ENCODE measurements at regions not wholly inside any gene's neighbourhood (a gene's known extent, or its start where the extent isn't known, plus 50 kb on each side); places are given as distances from the start of the nearest gene placed in this dataset.

DNA sequence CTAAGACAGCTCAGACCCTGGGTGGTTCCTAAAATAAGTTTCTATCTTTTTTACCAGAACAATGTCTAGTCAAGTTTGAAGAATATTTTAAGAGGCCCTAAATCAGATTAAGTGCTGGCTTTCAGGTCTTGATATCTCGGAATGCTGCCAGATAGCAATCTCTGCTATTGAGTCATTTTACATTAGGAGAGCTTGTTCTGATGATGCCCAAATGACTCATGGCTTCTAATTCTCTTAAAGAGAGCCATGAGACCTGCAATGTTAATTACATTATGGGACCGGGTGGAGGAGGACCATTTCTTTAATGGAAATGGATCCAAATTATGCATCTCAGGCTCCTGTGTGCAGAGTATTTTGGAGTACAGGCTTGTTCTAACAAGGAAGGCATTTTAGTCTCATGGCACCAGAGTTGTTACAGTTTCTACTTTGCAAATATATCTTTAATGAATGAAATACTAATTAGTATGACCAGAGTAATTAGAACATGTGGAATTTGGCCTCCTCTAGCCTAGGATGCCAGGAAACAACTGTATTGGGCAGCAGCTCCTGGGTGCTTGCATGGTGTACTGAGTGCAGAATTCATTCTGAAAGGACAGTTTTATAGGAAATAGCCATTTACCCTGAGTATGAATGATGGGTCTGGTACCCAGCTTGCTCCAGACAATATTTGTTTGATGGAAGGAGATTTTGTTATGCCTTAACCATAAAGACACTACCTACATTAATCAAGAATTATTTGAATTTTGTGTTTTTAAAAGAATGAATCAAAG, 94.0 kb upstream of the SULT1C3 start:
- no peak for DNase-seq

DNA sequence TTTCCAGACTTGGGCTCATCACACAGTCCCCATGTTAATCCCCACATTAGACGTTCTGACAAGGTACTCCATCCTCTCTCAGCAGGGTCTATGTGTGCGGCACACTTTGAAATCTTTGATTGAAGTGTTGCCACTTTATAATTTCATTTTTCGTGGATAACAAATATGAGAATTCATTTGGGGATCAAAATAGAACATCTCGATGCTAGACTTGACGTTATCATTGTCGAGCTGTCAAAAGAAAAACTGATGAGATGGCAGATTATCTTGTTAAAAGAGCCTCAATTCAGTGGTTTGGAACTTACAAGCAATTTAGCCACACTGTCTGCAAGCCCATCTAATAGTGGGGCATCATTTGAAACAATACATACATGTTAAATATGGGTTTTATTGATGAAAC, 91.2 kb upstream of the SULT1C3 start:
- DNase-seq, result no peak

DNA sequence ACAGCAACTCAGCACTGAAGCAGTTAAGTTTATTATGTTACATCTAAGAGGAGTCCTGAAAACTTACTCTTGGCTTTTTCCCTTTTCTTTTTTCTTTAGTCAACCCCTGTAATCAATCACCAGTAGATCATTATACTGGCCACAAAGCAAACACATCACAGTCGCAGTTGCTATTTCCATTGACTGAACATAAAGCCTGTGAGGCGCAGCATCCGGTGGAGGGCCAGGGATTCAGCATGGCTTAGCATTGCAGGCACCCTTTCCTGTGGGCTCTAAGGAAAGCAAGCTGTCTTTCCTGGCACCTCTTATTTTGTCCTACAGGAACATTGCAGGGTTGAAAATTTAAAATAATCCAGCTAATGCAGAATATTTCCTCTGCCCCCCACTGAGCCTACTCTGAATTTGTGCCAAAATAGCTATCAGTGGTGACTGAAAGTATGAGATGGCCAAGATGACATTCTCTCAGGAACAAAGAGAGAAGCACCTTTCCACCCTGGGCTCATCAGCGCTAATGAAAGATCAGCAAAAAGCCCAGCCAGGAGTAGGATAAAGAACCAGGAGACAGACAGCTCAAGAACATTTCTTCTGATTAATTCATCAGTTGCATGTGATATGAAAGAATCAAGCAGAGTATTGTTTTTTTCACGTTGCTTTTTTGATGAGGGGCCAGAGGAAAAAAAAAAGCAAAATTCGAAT, 85.3 kb upstream of the SULT1C3 start:
- DNase-seq, result no peak

DNA sequence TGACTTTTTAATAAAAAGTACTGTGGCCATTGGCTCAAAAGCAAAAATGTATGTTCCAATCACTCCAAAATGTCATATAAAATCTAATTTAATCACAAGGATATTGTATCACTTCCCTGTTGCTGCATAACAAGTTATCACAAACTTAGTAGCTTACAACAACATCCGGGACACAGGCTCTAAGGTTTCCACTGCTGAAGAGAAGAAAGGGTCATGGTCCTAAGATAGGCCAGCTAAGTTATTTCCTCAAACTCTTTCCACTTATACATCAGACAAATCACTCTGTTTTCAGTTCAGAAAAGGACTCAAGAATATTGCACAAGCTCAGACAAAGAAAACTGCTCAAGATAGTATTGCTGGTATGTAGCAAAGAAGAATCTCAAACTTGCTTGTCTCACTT, 78.5 kb upstream of the SULT1C3 start:
- no peak for DNase-seq

DNA sequence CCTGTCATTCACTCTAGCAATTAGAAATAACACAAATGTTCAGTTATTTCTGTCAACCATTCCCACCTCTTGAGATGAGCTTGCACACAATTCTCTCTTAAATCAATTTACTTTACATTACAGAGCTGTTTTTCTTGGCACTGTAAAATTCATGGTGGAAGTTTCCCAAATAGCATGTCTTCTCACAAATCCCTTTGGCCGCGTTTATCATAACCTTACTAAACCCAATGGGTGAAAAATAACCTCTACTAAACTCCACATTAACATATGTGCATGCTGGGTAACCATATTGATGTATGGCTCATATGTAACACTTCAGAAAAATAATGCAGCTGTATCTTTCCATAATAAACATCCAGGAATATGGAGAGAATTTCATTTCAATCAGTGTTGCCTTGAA, 75.5 kb upstream of the SULT1C3 start:
- DNase-seq, result no peak

DNA sequence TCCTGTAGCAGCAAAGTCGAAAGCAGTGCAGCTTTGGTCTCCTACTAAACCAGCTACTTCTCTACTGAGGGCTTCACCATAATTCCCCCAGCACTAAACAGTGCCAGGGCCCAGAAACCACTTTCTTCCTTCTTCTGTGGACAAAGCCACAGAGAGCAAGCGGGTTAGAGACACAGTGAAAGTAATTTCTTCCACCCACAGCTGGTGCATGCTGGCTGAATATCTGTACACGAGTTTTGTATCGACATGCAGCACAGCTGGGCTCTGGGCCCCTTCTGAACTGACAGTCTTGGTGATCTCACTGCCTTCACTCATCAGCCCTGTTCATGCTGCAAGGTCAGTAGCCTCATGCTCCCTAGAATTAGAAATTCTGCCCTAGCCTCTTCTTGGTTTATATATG, 74.0 kb upstream of the SULT1C3 start:
- no peak for DNase-seq

DNA sequence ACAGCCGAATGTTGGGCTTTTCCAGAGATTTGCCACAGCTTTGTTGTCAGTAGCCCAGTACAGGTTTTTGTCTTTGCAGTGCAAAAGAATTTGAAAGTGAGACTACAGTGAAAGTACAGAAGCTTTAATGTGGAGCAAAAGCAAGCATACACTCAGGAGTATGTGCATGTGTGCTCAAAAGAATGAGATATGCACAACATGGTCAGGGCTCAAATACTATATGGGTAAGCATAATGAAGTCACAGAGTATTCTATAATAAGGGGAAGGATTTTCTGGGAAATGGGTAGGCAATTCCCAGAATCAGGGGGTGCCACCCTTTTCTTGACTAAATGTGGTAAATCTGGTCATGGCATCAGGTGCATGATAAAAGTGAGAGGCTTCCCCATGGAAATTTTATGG, 72.1 kb upstream of the SULT1C3 start:
- no peak for DNase-seq

DNA sequence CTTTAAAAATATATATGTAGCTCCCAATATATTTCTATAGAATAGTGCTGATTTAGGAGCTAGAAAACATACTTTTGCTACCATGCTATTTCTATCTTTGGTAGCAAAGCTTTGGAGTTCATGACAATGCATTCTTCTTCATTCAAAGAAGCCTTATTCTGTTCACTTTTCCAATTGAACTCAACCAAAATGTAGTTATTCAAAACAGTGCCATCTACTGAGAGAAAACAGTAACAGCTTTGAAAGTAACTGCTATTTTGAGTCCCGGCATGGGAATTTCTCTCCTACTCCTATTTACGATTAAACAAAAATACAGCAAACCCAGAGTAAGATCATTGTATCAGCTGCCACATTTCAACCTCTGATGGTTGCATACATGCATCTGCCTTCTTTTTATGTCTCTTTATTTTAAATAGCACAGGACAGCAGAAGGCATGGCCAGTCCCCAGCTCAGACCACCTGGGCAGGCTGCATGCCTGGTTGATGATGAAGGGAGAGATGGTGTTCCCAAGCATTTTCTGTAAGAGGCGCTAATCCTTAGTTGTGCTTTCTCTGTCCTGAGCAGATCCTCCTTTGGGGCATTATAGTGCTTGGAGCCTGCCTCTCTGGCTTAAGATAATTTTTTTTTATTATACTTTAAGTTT, 69.7 kb upstream of the SULT1C3 start:
- DNase-seq, result peak; percentile 11

DNA sequence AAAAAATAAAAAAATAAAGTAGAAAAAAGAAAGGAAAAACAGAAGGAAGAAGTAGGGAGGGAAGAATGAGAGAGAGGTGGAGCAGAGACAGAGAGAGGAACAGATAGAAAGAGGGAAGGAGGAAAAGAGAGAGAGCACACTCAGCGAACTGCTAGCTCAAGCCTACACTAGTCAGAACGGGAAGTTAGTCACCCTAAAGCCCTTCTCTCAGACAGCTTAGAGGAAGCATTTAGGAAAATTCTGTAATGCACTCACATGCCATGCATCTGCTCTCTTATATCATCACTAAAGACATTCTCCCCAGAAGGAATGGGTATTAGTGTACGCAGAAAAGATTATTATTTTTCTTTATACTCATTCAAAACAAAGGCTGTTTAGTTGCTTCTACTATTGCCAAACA, 68.1 kb upstream of the SULT1C3 start:
- no peak for DNase-seq

DNA sequence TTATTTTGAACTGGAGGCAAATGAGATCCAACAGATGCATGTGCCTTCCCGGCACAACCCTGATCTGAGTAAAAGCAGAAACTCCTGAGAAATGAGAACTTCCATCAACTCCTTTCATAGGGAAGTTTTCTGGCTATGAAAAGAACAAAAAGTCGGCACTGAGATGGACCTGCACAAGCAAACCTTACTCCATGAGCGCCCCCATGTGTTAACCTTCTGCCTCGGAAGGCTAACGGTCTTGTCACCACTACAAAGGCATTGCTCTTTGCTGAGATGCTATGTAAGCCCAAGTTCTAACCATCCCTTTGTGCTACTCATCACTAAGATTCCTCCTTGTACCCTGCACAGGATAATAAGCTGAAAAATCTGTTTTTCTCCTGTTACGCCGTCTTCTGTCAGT, 57.3 kb upstream of the SULT1C3 start:
- DNase-seq, result peak; percentile 19

DNA sequence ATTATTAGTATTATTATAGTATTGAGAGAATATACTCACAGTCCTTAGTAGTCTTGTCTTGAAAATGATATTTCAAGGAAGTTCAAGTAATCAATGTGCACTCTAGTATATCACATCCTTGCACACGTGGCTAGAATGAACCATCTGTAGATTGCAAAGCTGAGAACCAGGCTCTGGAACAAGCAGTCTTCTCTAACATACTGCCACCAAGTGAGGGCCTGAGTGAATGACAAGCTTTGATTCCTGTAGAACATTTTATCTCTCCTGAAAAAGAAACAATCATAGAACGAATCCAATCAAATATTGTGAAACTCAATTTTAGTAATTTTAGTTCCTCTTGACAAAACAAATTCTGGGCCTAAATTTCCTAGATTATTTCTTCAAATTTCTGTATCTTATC, 55.3 kb upstream of the SULT1C3 start:
- peak; percentile 25 for DNase-seq

DNA sequence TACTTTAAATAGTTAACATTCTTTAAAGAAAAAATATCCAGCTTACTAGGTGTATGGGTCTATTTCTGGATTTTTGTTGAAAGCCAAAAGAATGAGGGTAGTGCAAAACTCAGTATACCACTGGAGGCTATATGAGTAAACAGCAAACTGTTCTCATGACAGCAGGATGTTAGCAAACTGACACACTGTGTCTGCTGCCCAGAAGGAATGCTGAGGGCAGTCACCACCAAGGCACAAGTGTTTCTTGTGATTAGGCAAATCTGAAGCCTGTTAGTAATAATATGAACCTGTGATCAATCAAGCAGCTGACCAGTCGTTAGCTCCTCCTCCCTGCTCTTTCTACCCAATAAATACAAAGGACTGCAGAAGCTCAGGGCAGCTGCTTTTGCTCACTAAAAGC, 50.5 kb upstream of the SULT1C3 start:
- DNase-seq, result no peak
